SK-N-MC (cell line): ENCODE measurements at regions not wholly inside any gene's neighbourhood (a gene's known extent, or its start where the extent isn't known, plus 50 kb on each side); places are given as distances from the start of the nearest gene placed in this dataset.

Experiments
- DNase-seq: peaks from one replicate; pipeline ENCODE4 v3.0.0-alpha.2; 2011; ENCODE audit warnings: low read depth, low spot score
- H3K27ac ChIP-seq: fragments of 200-600 bp; sonication (generic); 2 replicates; pipeline ENCODE4 v1.5.1; 2016; ENCODE audit warnings: mixed run types
- H3K36me3 ChIP-seq: fragments of 200-600 bp; sonication (generic); 2 replicates; pipeline ENCODE4 v1.6.1; 2017; ENCODE audit warnings: antibody characterized with exemption, low read length, mixed read lengths; ENCODE audit not compliant: insufficient read depth
- H3K4me3 ChIP-seq: fragments of 200-600 bp; sonication (generic); 2 replicates; pipeline ENCODE4 v1.5.1; 2016
- H3K9ac ChIP-seq: fragments of 200-600 bp; sonication (generic); 2 replicates; pipeline ENCODE4 v1.8.0; 2017; ENCODE audit warnings: mixed run types, mixed read lengths; ENCODE audit not compliant: insufficient read length
- H3K9me3 ChIP-seq: fragments of 200-600 bp; sonication (generic); 2 replicates; pipeline ENCODE4 v1.6.1; 2017; ENCODE audit warnings: low read depth, mild to moderate bottlenecking, antibody characterized with exemption, low read length, moderate library complexity, mixed read lengths
- EZH2 ChIP-seq: fragments of 200-600 bp; sonication (generic); IDR thresholded peaks from one replicate; pipeline ENCODE4 v1.6.1; 2017; ENCODE audit warnings: antibody characterized with exemption
- FOXP2 ChIP-seq: optimal IDR thresholded peaks from 2 replicates; pipeline ENCODE3; 2011; ENCODE audit warnings: mild to moderate bottlenecking, moderate library complexity; ENCODE audit not compliant: insufficient read depth; ENCODE audit errors: extremely low read length, control extremely low read depth
- POLR2AphosphoS5 ChIP-seq: IDR thresholded peaks from 2 replicates; pipeline ENCODE4 v1.6.1; 2012; ENCODE audit warnings: mild to moderate bottlenecking, low read depth, low read length, borderline replicate concordance

DNA sequence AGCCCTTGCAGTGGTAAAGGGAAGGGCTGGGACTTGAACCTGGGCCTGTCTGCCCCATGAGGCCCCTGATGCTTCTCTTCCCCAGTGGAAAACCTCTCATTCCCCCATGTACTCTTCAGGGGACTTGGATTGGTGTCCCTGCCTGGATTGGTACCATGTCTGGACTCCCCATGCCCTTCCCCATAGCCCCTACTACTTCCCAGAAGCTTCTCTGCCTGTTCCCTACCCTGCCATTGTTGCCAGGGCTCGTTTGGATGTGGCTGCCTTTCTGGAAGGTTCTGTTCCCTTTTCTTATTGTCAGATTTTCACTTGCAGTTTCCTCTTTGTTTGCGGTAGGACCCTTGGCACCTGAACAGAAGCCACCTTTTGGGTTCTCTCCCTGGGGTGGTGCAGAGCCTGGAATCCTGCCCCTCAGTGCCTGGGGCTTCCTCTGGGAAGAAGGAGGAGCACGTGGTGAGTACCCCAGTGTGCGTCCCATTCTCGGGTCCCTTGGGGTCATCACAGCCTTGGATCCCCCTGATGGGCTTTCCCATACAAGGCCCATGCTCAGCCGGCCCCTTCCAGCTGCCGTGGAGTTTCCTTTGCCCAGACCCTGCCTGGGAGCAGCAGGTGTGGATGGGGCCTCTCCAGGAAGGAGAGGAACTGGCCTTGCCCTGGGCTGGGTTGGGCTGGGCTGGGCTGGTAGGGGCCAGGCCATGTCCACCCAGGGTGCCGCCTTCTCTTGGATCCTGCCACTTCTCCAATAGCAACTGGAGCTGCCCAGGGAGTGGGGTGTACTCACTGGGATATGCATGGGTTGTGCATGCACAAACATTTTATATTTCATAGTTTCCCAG lies 281.1 kb downstream of the PTPRU start:
- Histone ChIP-seq H3K9me3 (no peaks in the 10 kb centered on the region), H3K9ac (no peak overlapping the region), H3K36me3 (no peaks in the 10 kb centered on the region), H3K27ac (no peak overlapping the region), H3K4me3 (no peak overlapping the region)
- TF ChIP-seq POLR2AphosphoS5 (no peak), FOXP2 (no peak), EZH2 (no peak)
- DNase-seq, result no peak

DNA sequence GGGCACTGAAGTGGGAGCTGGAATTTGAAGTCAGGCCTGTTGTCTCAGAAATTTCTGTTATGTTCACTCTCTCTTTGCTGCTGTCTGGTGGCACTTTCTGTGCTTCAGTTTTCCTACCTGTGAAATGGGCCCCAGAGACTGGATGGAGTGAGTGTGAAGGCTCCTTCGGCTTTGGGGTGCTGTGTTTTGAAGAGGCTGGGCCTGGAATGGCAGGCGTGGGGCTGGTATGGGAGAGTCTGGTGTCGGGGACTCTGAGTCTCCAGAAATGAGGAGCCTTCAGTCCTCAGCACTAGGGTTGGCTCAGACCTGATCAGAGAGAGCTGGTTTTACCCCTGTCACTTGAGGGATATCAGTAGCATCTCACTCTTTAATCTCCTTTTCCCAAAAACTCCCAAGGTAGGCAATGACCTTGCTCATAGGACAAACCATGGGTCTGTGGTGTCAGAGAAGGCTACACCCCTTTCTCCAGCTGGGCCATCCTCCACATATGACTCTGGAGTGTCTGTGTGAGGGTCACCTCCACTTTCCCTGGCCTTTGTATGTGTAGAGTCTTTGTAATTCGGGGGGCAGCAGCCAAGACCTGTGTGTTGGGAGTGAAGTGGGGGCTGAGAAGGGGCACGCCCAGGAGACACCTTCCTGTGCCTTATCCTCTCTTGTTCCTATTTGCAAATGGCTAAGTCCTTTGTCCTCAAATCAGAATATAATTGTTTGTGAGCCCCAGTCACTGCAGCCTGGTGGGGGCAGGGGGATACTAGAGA lies 279.9 kb downstream of the PTPRU start:
- TF ChIP-seq POLR2AphosphoS5 (no peak), FOXP2 (no peak), EZH2 (no peak)
- H3K9ac ChIP-seq, result no peak overlapping the region
- H3K27ac ChIP-seq, result no peak overlapping the region
- H3K36me3 ChIP-seq, result no peaks in the 10 kb centered on the region
- no peaks in the 10 kb centered on the region for H3K9me3 ChIP-seq
- H3K4me3 ChIP-seq, result no peak overlapping the region
- no peak for DNase-seq

DNA sequence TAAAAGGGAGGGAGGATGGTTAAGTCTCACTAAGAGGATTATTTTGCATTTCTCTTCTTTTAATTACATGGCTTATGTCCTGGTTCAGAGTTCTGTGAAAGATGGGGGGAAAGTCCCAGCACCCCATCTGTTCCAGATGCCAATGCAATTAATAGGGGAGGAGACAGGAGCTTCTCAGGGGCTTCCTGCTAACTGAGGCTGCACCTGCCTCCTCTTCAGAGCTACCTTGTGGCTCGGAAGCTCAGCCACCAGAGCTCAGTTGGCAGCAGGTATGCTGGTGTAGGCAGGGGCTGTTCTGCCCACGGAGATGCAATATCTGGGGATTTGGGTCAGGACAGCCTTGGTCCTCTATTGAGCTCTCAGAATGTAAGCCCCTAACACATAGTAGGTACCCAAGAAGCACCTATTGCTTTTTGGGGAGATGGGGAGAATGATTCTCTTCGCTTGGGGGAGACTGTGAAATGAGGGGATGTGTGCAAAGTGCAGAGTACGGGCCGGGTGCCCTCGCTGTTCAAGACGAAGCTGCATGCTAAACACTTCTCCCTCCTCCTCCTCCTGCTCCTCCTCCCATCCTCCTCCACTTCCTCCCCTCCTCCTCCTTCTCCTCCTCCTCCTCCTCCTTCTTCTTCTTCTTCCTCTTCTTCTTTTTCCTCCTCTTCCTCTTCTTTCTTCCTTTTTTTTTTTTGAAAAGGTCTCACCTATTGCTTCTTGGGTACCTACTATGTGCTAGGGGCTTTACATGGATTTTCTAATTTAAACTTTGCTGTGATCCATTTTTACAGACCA lies 279.0 kb downstream of the PTPRU start:
- H3K27ac ChIP-seq, result no peak overlapping the region
- TF ChIP-seq EZH2 (no peak), FOXP2 (no peak), POLR2AphosphoS5 (no peak)
- no peaks in the 10 kb centered on the region for H3K36me3 ChIP-seq
- no peak overlapping the region for H3K4me3 ChIP-seq
- no peaks in the 10 kb centered on the region for H3K9me3 ChIP-seq
- no peak for DNase-seq
- H3K9ac ChIP-seq, result no peak overlapping the region

DNA sequence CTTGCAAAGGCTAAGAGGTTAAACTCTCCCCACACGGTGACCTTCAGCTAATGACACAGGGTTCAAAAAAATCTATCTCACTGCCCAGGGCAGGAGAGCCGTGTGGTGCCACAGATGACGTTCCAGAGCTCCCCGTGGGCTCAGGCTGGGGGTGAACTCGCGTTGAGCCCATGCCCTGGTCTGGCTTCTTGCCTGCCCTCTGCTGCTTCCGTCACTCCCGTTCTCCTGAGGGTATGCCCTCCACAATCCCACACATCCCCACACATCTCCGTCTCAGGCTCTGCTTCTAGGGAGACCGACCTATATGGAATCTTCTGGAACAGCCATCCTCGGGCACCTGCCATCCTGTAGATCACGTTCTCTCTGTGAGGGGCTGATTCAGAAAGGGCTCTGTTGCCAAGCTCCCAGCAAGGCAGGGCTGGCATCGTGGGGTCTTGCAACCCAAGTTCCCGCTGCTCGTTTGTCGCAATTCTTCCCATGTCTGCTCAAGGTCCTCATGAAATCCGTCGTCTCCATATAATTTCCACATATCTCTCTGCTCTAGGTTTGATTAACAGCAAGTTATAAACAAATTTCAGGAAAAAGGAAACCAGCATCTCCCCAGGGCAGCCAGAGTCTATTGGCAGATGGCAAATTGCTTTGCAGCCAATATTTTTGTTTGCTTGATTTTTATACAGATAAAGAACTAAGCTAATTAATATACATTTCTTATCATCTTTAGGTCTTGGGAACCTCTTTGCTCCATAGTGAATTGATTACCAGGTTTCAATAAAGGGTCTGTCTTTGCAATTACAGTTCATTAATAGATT lies 278.2 kb downstream of the PTPRU start:
- TF ChIP-seq EZH2 (no peak), POLR2AphosphoS5 (no peak), FOXP2 (no peak)
- Histone ChIP-seq H3K27ac (no peak overlapping the region), H3K9me3 (no peaks in the 10 kb centered on the region), H3K36me3 (no peaks in the 10 kb centered on the region), H3K4me3 (no peak overlapping the region), H3K9ac (no peak overlapping the region)
- DNase-seq, result no peak

DNA sequence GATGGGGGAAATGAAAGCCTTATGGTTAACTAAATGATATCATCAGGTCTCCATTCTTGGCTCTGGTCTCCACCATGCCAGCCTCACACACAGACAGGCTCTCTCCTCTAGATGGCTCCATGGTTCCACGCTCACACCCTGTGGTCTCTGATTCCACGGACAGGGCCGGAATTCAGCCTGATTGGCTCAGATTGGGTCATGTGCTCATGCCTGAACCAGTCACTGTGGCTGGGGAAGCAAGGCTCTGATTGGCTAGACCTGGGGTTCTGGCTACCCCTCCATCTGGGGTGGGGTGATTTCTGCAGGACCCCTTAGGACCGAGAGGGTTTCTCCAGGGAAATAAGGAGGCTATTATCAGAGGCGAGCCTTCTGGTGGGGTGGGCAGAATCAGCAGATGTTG lies 277.0 kb downstream of the PTPRU start:
- Histone ChIP-seq H3K36me3 (no peaks in the 10 kb centered on the region), H3K27ac (no peak overlapping the region), H3K4me3 (no peak overlapping the region), H3K9me3 (no peaks in the 10 kb centered on the region), H3K9ac (no peak overlapping the region)
- no peak for DNase-seq
- no peak for TF ChIP-seq FOXP2
- TF ChIP-seq POLR2AphosphoS5, result no peak
- no peak for TF ChIP-seq EZH2

DNA sequence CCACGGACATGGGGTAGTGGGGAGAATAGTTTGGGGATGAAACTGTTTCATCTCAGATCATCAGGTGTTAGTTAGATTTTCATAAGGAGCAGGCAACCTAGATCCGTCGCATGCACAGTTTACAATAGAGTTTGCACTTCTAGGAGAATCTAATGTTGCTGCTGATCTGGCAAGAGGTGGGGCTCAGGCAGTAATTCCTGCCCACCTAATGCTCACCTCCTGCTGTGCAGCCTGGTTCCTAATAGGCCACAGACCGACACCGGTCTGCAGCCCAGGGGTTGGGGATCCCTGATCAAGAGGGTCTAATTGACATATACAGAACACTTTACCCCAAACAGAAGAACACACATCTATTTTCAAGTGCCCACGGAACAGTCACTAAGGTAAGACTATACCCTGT lies 275.1 kb downstream of the PTPRU start:
- DNase-seq, result no peak
- Histone ChIP-seq H3K4me3 (no peak overlapping the region), H3K9me3 (no peaks in the 10 kb centered on the region), H3K36me3 (no peaks in the 10 kb centered on the region), H3K27ac (no peak overlapping the region), H3K9ac (no peak overlapping the region)
- TF ChIP-seq EZH2, result no peak
- no peak for TF ChIP-seq FOXP2
- no peak for TF ChIP-seq POLR2AphosphoS5

DNA sequence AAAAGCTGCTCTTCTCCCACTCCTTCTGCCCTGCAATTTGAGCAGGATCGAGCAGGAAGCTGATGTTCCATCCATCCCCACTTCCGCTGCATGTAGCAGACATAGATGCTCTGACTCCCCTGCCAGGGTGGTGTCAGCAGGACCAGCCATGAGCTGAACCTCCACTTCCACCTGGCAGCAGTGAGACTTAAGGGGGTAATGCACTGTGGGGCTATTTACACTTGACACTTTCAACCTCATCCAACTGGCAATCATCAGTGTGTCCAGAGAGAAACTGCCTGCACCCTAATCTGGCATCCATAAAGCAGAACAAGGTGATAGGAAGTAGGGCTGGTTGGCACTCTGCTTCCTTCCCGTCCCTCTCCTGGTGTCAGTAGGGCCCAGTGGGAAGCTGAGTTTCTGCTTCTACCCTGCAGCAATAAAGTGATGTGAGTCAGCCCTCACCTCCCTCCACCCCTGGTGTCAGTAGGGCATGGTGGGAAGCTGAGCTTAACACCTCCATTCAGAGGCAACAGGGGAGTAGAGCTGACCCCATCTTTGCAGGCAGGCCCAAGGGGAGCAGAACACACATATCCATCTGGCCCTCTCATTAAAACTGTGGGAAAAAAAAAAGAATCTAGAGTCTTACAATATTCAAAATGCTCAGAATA lies 272.3 kb downstream of the PTPRU start:
- H3K27ac ChIP-seq, result no peak overlapping the region
- DNase-seq, result no peak
- H3K4me3 ChIP-seq, result no peak overlapping the region
- H3K9me3 ChIP-seq, result no peaks in the 10 kb centered on the region
- no peaks in the 10 kb centered on the region for H3K36me3 ChIP-seq
- TF ChIP-seq EZH2, result no peak
- TF ChIP-seq FOXP2, result no peak
- no peak for TF ChIP-seq POLR2AphosphoS5
- no peak overlapping the region for H3K9ac ChIP-seq
